Rectal smooth muscle tissue (tissue), 1 donor: ENCODE measurements at regions not wholly inside any gene's neighbourhood (a gene's known extent, or its start where the extent isn't known, plus 50 kb on each side); places are given as distances from the start of the nearest gene placed in this dataset.

ENCODE experiments used
- H3K27ac ChIP-seq: one replicate; pipeline ENCODE4 v1.7.0; 2013; ENCODE audit warnings: low read depth, low read length, inconsistent platforms
- H3K27me3 ChIP-seq: one replicate; pipeline ENCODE4 v1.7.0; 2013; ENCODE audit warnings: low read length; ENCODE audit not compliant: control insufficient read depth, insufficient read depth
- H3K36me3 ChIP-seq: one replicate; pipeline ENCODE4 v1.7.0; 2013; ENCODE audit warnings: low read length; ENCODE audit not compliant: control insufficient read depth, insufficient read depth
- H3K4me1 ChIP-seq: one replicate; pipeline ENCODE4 v1.7.0; 2013; ENCODE audit warnings: low read length; ENCODE audit not compliant: control insufficient read depth, insufficient read depth
- H3K4me3 ChIP-seq: one replicate; pipeline ENCODE4 v1.7.0; 2013; ENCODE audit warnings: low read length
- H3K9ac ChIP-seq: one replicate; pipeline ENCODE4 v1.7.0; 2013; ENCODE audit warnings: low read length

GRCh38 chr20:60641879-60642447 is 610.1 kb upstream of the CDH4 start:
- Histone ChIP-seq H3K9ac (no peak overlapping the region), H3K27ac (no peak overlapping the region), H3K36me3 (no peaks in the 10 kb centered on the region), H3K27me3 (no peaks in the 10 kb centered on the region), H3K4me3 (no peak overlapping the region), H3K4me1 (no peaks in the 10 kb centered on the region)

- no peaks in the 10 kb centered on the region for H3K27me3 ChIP-seq
- H3K4me3 ChIP-seq, result no peak overlapping the region
- no peaks in the 10 kb centered on the region for H3K36me3 ChIP-seq
- no peak overlapping the region for H3K9ac ChIP-seq
- H3K27ac ChIP-seq, result no peak overlapping the region
- H3K4me1 ChIP-seq, result no peaks in the 10 kb centered on the region
Measured at GRCh38 chr20:60642541-60642940, 609.5 kb upstream of the CDH4 start.

- H3K27ac ChIP-seq, result no peak overlapping the region
- H3K36me3 ChIP-seq, result no peaks in the 10 kb centered on the region
- no peaks in the 10 kb centered on the region for H3K4me1 ChIP-seq
Measured at GRCh38 chr20:60648556-60648955, 603.5 kb upstream of the CDH4 start.

GRCh38 chr20:60649541-60649940 is 602.5 kb upstream of the CDH4 start:
- H3K4me3 ChIP-seq, result no peak overlapping the region

More at GRCh38 chr20:60648556-60648955, 603.5 kb upstream of the CDH4 start:
- no peaks in the 10 kb centered on the region for H3K27me3 ChIP-seq
- H3K9ac ChIP-seq, result no peak overlapping the region
- no peak overlapping the region for H3K4me3 ChIP-seq

GRCh38 chr20:60650087-60650486 is 602.0 kb upstream of the CDH4 start:
- no peaks in the 10 kb centered on the region for H3K27me3 ChIP-seq
- H3K9ac ChIP-seq, result no peak overlapping the region
- no peak overlapping the region for H3K27ac ChIP-seq
- no peak overlapping the region for H3K4me3 ChIP-seq
- H3K4me1 ChIP-seq, result no peaks in the 10 kb centered on the region
- no peaks in the 10 kb centered on the region for H3K36me3 ChIP-seq

More at GRCh38 chr20:60649541-60649940, 602.5 kb upstream of the CDH4 start:
- Histone ChIP-seq H3K27me3 (no peaks in the 10 kb centered on the region), H3K36me3 (no peaks in the 10 kb centered on the region), H3K9ac (no peak overlapping the region), H3K4me1 (no peaks in the 10 kb centered on the region), H3K27ac (no peak overlapping the region)

GRCh38 chr20:60652046-60652445 is 600.0 kb upstream of the CDH4 start:
- no peaks in the 10 kb centered on the region for H3K4me1 ChIP-seq
- no peaks in the 10 kb centered on the region for H3K36me3 ChIP-seq
- H3K27me3 ChIP-seq, result no peaks in the 10 kb centered on the region
- H3K9ac ChIP-seq, result no peak overlapping the region
- H3K4me3 ChIP-seq, result no peak overlapping the region
- H3K27ac ChIP-seq, result no peak overlapping the region

- Histone ChIP-seq H3K4me1 (no peaks in the 10 kb centered on the region), H3K27ac (no peak overlapping the region), H3K9ac (no peak overlapping the region), H3K27me3 (no peaks in the 10 kb centered on the region), H3K4me3 (no peak overlapping the region), H3K36me3 (no peaks in the 10 kb centered on the region)
Measured at GRCh38 chr20:60652615-60653014, 599.4 kb upstream of the CDH4 start.

- Histone ChIP-seq H3K4me3 (no peak overlapping the region), H3K27ac (no peak overlapping the region), H3K36me3 (no peaks in the 10 kb centered on the region), H3K9ac (no peak overlapping the region), H3K27me3 (no peaks in the 10 kb centered on the region), H3K4me1 (no peaks in the 10 kb centered on the region)
Measured at GRCh38 chr20:60653111-60653845, 598.8 kb upstream of the CDH4 start.

- no peak overlapping the region for H3K27ac ChIP-seq
- H3K4me1 ChIP-seq, result no peaks in the 10 kb centered on the region
- H3K4me3 ChIP-seq, result no peak overlapping the region
- H3K27me3 ChIP-seq, result no peaks in the 10 kb centered on the region
- H3K9ac ChIP-seq, result no peak overlapping the region
- no peaks in the 10 kb centered on the region for H3K36me3 ChIP-seq
Measured at GRCh38 chr20:60658681-60659080, 593.4 kb upstream of the CDH4 start.

GRCh38 chr20:60659240-60659639 is 592.8 kb upstream of the CDH4 start:
- H3K27ac ChIP-seq, result no peak overlapping the region
- H3K4me1 ChIP-seq, result no peaks in the 10 kb centered on the region
- no peak overlapping the region for H3K4me3 ChIP-seq
- H3K27me3 ChIP-seq, result no peaks in the 10 kb centered on the region
- H3K9ac ChIP-seq, result no peak overlapping the region
- no peaks in the 10 kb centered on the region for H3K36me3 ChIP-seq

- Histone ChIP-seq H3K4me1 (no peaks in the 10 kb centered on the region), H3K27me3 (no peaks in the 10 kb centered on the region), H3K9ac (no peak overlapping the region), H3K36me3 (no peaks in the 10 kb centered on the region), H3K4me3 (no peak overlapping the region), H3K27ac (no peak overlapping the region)
Measured at GRCh38 chr20:60662307-60662706, 589.8 kb upstream of the CDH4 start.

GRCh38 chr20:60664106-60664505 is 588.0 kb upstream of the CDH4 start:
- H3K27ac ChIP-seq, result no peak overlapping the region
- H3K4me3 ChIP-seq, result no peak overlapping the region
- H3K4me1 ChIP-seq, result no peaks in the 10 kb centered on the region
- H3K27me3 ChIP-seq, result no peaks in the 10 kb centered on the region
- no peaks in the 10 kb centered on the region for H3K36me3 ChIP-seq
- H3K9ac ChIP-seq, result no peak overlapping the region

GRCh38 chr20:60667641-60668040 is 584.4 kb upstream of the CDH4 start:
- no peaks in the 10 kb centered on the region for H3K4me1 ChIP-seq

More at GRCh38 chr20:60667641-60668040, 584.4 kb upstream of the CDH4 start:
- H3K27ac ChIP-seq, result no peak overlapping the region
- no peak overlapping the region for H3K9ac ChIP-seq
- no peak overlapping the region for H3K4me3 ChIP-seq
- H3K27me3 ChIP-seq, result no peaks in the 10 kb centered on the region
- H3K36me3 ChIP-seq, result no peaks in the 10 kb centered on the region
